ENCODE measurements at regions not wholly inside any gene's neighbourhood (a gene's known extent, or its start where the extent isn't known, plus 50 kb on each side); places are given as distances from the start of the nearest gene placed in this dataset.
"Not testable (repeated sequence)": the region's sequence is repeated elsewhere in the genome, so short reads cannot be mapped to it uniquely, and the experiment has no call there.

GRCh38 chrY:3037471-3037870 lies 102.3 kb downstream of the ZFY start:
- DNase-seq, result no peak

- no peak for DNase-seq
Measured at GRCh38 chrY:3040415-3040814, 105.2 kb downstream of the ZFY start.

GRCh38 chrY:3041985-3042384 lies 106.8 kb downstream of the ZFY start:
- DNase-seq, result no peak

GRCh38 chrY:3042901-3043300 lies 107.7 kb downstream of the ZFY start:
- no peak for DNase-seq

- no peak for DNase-seq
Measured at GRCh38 chrY:3045048-3045447, 109.9 kb downstream of the ZFY start.

GRCh38 chrY:3055496-3055895 lies 120.3 kb downstream of the ZFY start:
- not testable (repeated sequence) for DNase-seq

- not testable (repeated sequence) for DNase-seq
Measured at GRCh38 chrY:3058342-3058741, 123.2 kb downstream of the ZFY start.

GRCh38 chrY:3060671-3061070 lies 125.5 kb downstream of the ZFY start:
- not testable (repeated sequence) for DNase-seq

GRCh38 chrY:3088149-3088548 lies 153.0 kb downstream of the ZFY start:
- not testable (repeated sequence) for DNase-seq

- DNase-seq, result not testable (repeated sequence)
Measured at GRCh38 chrY:3108674-3109073, 173.5 kb downstream of the ZFY start.

GRCh38 chrY:3120234-3120633 lies 185.1 kb downstream of the ZFY start:
- not testable (repeated sequence) for DNase-seq

- not testable (repeated sequence) for DNase-seq
Measured at GRCh38 chrY:3120716-3121115, 185.5 kb downstream of the ZFY start.

GRCh38 chrY:3123482-3123881 lies 188.3 kb downstream of the ZFY start:
- DNase-seq, result not testable (repeated sequence)

- not testable (repeated sequence) for DNase-seq
Measured at GRCh38 chrY:3171074-3171473, 235.9 kb downstream of the ZFY start.

- not testable (repeated sequence) for DNase-seq
Measured at GRCh38 chrY:3195035-3195434, 259.9 kb downstream of the ZFY start.

- not testable (repeated sequence) for DNase-seq
Measured at GRCh38 chrY:3202287-3202686, 267.1 kb downstream of the ZFY start.

GRCh38 chrY:3206733-3207132 lies 271.6 kb downstream of the ZFY start:
- not testable (repeated sequence) for DNase-seq

GRCh38 chrY:3213183-3213582 lies 278.0 kb downstream of the ZFY start:
- DNase-seq, result not testable (repeated sequence)

GRCh38 chrY:3218134-3218533 lies 283.0 kb downstream of the ZFY start:
- not testable (repeated sequence) for DNase-seq

GRCh38 chrY:3218559-3218958 lies 283.4 kb downstream of the ZFY start:
- DNase-seq, result not testable (repeated sequence)

GRCh38 chrY:3262911-3263310 lies 316.0 kb upstream of the TGIF2LY start:
- not testable (repeated sequence) for DNase-seq

- not testable (repeated sequence) for DNase-seq
Measured at GRCh38 chrY:3288063-3288462, 290.8 kb upstream of the TGIF2LY start.

- DNase-seq, result not testable (repeated sequence)
Measured at GRCh38 chrY:3297235-3297634, 281.6 kb upstream of the TGIF2LY start.

- not testable (repeated sequence) for DNase-seq
Measured at GRCh38 chrY:3319988-3320387, 258.9 kb upstream of the TGIF2LY start.

- not testable (repeated sequence) for DNase-seq
Measured at GRCh38 chrY:3367535-3367934, 211.3 kb upstream of the TGIF2LY start.

Measured in inflammatory macrophage (primary cell).